ENCODE measurements at regions not wholly inside any gene's neighbourhood (a gene's known extent, or its start where the extent isn't known, plus 50 kb on each side); places are given as distances from the start of the nearest gene placed in this dataset.
"Not testable (repeated sequence)": the region's sequence is repeated elsewhere in the genome, so short reads cannot be mapped to it uniquely, and the experiment has no call there.

- 81% methylated on average over 26 of the region's 26 CpGs for WGBS
- ATAC-seq; H3K27ac ChIP-seq (ENCODE audit: low read length); H3K4me3 ChIP-seq (ENCODE audit: low read length); DNase-seq; H3K27me3 ChIP-seq (ENCODE audit: control insufficient read depth, insufficient read depth); H3K9me3 ChIP-seq (ENCODE audit: control insufficient read depth, low read length); intact Hi-C loops (cut with DNase I); H3K4me1 ChIP-seq (ENCODE audit: control insufficient read depth, insufficient read depth, low read length): not testable (repeated sequence)
These were observed 1511.8 kb upstream of the DEFB115 start for GRCh38 chr20:29745534-29746245.

GRCh38 chr20:29750268-29750899 lies 1507.1 kb upstream of the DEFB115 start:
- Histone ChIP-seq H3K27me3 (ENCODE audit: control insufficient read depth, insufficient read depth) (no peaks in the 10 kb centered on the region), H3K4me3 (ENCODE audit: low read length) (no peak overlapping the region), H3K4me1 (ENCODE audit: control insufficient read depth, insufficient read depth, low read length) (no peaks in the 10 kb centered on the region), H3K27ac (ENCODE audit: low read length) (no peak overlapping the region), H3K9me3 (ENCODE audit: control insufficient read depth, low read length) (no peaks in the 10 kb centered on the region)
- intact Hi-C loops (cut with DNase I), result no loop called here
- WGBS, result 90% methylated on average over 33 of the region's 33 CpGs
- no peak for DNase-seq
- no peak for ATAC-seq

DNA sequence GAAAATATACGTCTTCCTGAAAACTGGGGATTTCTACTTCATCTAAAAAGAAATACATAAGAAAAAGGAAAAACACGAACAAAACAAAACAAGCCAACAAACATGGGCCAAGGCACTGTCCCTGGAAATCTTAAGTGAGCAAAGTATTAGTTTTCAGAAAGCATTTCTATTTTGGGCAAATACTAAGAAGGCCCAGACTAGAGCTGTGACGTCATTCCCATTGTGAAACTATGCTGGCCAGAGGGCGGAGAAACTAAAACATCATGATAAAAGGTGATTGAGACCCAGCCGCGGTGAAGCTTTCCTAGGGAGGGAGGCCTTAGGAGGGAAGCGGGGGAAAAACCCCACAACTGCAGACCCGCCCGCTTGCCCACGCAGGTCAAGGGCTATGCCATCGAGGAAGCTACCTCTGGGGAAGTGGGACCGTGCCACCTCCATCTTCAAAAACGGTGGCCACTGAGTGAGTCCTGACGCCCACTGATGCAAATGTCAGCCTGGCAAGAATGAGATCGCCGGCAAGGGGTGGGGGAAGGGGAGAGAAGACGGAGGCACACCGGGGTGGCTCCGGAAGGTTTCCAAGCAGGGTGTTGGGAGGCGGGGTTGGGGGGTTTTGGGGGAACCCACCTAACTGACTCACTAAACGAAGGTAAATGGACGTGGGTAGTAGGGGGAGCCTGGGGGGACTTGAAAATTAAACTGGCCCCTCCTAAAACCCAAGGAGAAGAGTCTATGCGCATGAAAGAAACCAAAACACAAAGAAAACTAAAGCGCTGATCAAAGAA lies 1504.6 kb upstream of the DEFB115 start:
- WGBS, result 22% methylated on average over 24 of the region's 24 CpGs
- DNase-seq; H3K4me3 ChIP-seq (ENCODE audit: low read length); intact Hi-C loops (cut with DNase I); ATAC-seq; H3K4me1 ChIP-seq (ENCODE audit: control insufficient read depth, insufficient read depth, low read length); H3K27ac ChIP-seq (ENCODE audit: low read length); H3K27me3 ChIP-seq (ENCODE audit: control insufficient read depth, insufficient read depth); H3K9me3 ChIP-seq (ENCODE audit: control insufficient read depth, low read length): not testable (repeated sequence)

DNA sequence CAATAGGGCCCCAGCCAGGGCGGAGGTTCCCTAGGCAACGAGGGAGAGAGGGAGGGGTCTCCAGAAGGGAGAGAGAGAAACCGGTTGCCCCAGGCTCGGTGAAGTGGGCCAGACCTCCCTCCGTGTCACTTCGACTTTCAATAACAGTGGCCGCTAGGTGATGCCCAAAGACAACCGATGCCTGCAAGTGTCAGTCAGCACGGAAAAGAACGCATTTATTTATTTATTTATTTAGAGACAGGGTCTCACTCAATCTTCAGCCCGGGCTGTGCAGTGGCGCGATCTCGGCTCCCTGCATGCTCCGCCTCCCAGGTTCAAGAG lies 1504.1 kb upstream of the DEFB115 start:
- 19% methylated on average over 15 of the region's 15 CpGs for WGBS
- ATAC-seq, result not testable (repeated sequence)

DNA sequence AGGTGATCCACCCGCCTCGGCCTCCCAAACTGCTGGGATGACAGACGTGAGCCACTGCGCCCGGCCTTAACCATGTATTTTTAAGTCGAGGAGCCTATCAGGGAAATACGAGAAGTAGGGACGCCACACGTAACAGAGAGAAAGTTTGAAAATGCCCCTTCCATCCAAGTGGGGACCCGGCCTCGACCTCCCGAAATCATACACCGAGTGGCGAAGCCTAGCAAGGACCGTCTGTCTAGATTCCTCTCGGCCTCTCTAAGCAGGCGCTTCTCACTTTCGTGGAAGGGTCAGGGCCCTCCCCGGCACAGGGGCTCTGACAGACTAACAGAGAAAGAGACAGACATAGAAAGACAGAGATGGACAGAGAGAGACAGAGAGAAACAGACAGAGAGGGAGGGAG lies 1503.6 kb upstream of the DEFB115 start:
- ATAC-seq; H3K27me3 ChIP-seq (ENCODE audit: control insufficient read depth, insufficient read depth); DNase-seq; H3K27ac ChIP-seq (ENCODE audit: low read length); intact Hi-C loops (cut with DNase I); H3K4me1 ChIP-seq (ENCODE audit: control insufficient read depth, insufficient read depth, low read length); H3K4me3 ChIP-seq (ENCODE audit: low read length); H3K9me3 ChIP-seq (ENCODE audit: control insufficient read depth, low read length): not testable (repeated sequence)
- WGBS, result 64% methylated on average over 19 of the region's 19 CpGs

More for the DNA sequence above, 1504.1 kb upstream of the DEFB115 start:
- H3K4me1 ChIP-seq (ENCODE audit: control insufficient read depth, insufficient read depth, low read length); H3K27ac ChIP-seq (ENCODE audit: low read length); H3K4me3 ChIP-seq (ENCODE audit: low read length); DNase-seq; H3K27me3 ChIP-seq (ENCODE audit: control insufficient read depth, insufficient read depth); intact Hi-C loops (cut with DNase I); H3K9me3 ChIP-seq (ENCODE audit: control insufficient read depth, low read length): not testable (repeated sequence)

DNA sequence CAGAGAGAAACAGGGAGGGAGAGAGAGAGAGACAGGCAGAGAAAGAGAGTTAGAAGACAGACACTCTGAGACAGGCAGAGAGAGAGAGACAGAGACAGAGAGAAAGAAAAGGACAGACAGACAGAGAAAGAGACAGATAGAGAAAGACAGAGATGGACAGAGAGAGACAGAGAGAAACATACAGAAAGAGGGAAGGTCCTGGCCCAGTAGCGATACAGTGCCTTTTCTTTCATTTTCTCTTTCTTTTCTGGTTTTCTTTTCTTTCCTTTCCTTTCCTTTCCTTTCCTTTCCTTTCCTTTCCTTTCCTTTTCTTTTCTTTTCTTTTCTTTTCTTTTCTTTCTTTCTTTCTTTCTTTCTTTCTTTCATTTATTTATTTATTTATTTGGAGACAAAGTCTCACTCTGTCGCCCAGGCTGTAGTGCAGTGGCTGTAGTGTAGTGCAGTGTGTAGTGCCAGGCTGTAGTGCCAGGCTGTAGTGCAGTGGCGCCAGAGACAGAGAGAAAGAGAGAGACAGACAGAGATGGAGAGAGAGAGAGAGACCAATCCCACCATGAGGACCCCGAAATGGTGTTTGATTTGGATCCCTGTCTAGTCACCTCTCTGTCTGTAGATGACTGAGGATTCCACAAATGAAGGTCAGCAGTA lies 1501.5 kb upstream of the DEFB115 start:
- H3K27ac ChIP-seq (ENCODE audit: low read length); H3K9me3 ChIP-seq (ENCODE audit: control insufficient read depth, low read length); ATAC-seq; H3K4me1 ChIP-seq (ENCODE audit: control insufficient read depth, insufficient read depth, low read length); H3K4me3 ChIP-seq (ENCODE audit: low read length); DNase-seq; H3K27me3 ChIP-seq (ENCODE audit: control insufficient read depth, insufficient read depth); intact Hi-C loops (cut with DNase I): not testable (repeated sequence)
- WGBS, result 78% methylated on average over 4 of the region's 4 CpGs

- ATAC-seq (no peak), DNase-seq (no peak)
- no peak overlapping the region for H3K27ac ChIP-seq (ENCODE audit: low read length)
- 79% methylated on average over 17 of the region's 17 CpGs for WGBS
- H3K27me3 ChIP-seq (ENCODE audit: control insufficient read depth, insufficient read depth), result no peaks in the 10 kb centered on the region
- no peaks in the 10 kb centered on the region for H3K4me1 ChIP-seq (ENCODE audit: control insufficient read depth, insufficient read depth, low read length)
- no peak overlapping the region for H3K4me3 ChIP-seq (ENCODE audit: low read length)
- intact Hi-C loops (cut with DNase I), result no loop called here
- no peaks in the 10 kb centered on the region for H3K9me3 ChIP-seq (ENCODE audit: control insufficient read depth, low read length)
These were observed 1500.8 kb upstream of the DEFB115 start for GRCh38 chr20:29756664-29757063.

GRCh38 chr20:29761621-29762385 lies 1495.7 kb upstream of the DEFB115 start:
- H3K9me3 ChIP-seq (ENCODE audit: control insufficient read depth, low read length); H3K27ac ChIP-seq (ENCODE audit: low read length); H3K27me3 ChIP-seq (ENCODE audit: control insufficient read depth, insufficient read depth); H3K4me1 ChIP-seq (ENCODE audit: control insufficient read depth, insufficient read depth, low read length); intact Hi-C loops (cut with DNase I); DNase-seq; ATAC-seq; H3K4me3 ChIP-seq (ENCODE audit: low read length): not testable (repeated sequence)
- 32% methylated on average over 43 of the region's 45 CpGs for WGBS

DNA sequence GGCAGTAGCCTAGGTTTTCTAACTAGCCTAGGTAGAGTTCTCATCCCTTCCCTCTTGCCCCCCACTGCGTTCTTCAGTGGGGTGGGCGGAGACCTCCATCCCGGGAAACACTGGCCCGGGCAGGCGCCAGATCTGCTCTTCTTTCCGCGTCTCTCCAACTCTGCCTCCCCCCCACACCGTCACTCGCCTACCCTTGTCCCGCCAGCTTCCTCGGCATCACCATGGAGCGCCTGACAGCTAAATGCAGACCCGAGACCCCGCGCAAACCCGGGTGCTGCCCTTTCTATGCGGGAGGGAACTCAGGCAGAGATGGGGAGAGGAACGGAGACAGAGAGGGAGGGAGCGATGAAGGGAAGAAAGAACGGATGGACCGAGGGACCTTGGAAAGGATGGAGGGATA lies 1494.8 kb upstream of the DEFB115 start:
- DNase-seq, result no peak
- no peak overlapping the region for H3K4me3 ChIP-seq (ENCODE audit: low read length)
- ATAC-seq, result no peak
- no peaks in the 10 kb centered on the region for H3K4me1 ChIP-seq (ENCODE audit: control insufficient read depth, insufficient read depth, low read length)
- intact Hi-C loops (cut with DNase I), result no loop called here
- no peaks in the 10 kb centered on the region for H3K27me3 ChIP-seq (ENCODE audit: control insufficient read depth, insufficient read depth)
- H3K9me3 ChIP-seq (ENCODE audit: control insufficient read depth, low read length), result no peaks in the 10 kb centered on the region
- 13% methylated on average over 21 of the region's 21 CpGs for WGBS
- no peak overlapping the region for H3K27ac ChIP-seq (ENCODE audit: low read length)

DNA sequence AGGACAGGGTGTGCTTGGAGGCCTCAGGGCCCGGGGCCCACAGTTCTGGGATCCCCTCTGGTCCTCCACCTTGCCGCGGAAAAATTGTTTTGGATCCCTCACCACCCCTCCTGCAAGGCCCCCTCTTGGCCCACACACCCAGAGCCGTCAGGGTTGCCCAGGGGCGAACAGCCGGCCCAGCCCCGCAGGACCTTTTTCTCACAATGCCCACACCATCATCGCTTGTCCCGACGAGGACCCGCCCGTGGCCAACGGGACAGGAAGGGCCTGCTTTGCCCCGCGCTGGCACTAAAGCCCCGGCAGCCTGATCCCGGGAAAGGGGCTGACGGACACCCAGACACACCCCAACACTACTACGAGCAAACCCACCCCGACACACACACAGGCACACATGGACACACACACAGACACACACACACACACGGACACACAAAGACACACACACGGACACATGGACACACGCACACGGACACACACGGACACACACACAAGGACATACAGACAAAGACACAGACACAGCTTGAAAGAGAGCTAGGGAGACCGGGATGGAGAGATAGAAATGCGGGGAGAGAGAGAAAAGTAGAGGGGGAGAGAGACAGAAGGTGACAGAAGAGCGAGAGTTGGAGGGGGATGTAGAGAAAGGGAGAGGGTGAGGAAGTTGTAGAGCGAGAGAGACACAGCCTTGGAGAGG lies 1493.5 kb upstream of the DEFB115 start:
- Histone ChIP-seq H3K4me1 (ENCODE audit: control insufficient read depth, insufficient read depth, low read length) (no peaks in the 10 kb centered on the region), H3K27me3 (ENCODE audit: control insufficient read depth, insufficient read depth) (no peaks in the 10 kb centered on the region), H3K9me3 (ENCODE audit: control insufficient read depth, low read length) (no peaks in the 10 kb centered on the region), H3K27ac (ENCODE audit: low read length) (no peak overlapping the region), H3K4me3 (ENCODE audit: low read length) (no peak overlapping the region)
- intact Hi-C loops (cut with DNase I), result no loop called here
- 40% methylated on average over 29 of the region's 29 CpGs for WGBS
- DNase-seq (no peak), ATAC-seq (no peak)
